ENCODE measurements at regions not wholly inside any gene's neighbourhood (a gene's known extent, or its start where the extent isn't known, plus 50 kb on each side); places are given as distances from the start of the nearest gene placed in this dataset.

DNA sequence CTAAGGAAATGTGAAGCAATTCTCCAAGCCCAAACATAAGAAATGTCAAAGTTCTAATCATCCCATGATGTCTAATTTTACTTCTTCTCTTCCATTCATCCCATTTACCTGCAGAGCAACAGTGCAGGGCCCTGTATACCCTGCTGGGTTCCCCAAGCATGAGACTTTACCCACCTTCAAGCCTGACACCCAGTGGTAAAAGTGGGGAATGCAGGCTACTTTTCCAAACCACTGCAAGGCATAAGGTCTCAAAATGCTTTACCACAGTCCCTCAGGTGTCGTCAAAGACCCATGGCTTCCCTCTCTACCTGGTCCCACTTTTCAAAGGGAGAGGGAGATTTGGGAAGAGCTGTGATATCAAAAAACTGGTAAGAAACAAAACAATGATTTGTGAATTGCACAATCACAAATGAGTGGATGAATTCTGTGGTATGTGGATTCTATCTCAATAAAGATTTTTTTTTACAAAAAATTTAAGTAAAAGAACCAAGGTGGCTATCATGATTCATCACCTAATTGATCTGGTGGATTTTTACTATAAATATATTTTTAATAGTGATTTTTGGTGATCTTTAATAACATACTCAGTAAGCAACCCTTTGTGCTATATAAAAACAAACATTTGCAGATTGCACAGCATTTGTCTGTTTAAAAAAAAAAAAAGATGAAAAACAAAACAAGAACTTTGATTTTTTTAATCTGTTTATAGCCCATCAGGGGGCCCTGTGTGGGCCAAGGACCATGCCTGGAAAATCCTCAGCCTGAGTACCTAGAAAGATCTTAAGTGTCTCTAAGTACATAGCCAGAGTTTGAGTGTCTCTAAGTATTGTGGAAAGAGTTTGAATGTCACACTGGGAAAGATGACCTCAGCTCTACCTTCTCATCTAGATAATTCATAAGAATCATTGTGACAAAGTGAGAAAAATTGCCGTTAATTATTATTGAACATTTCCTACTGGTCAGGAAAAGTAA, 73.1 kb upstream of the GJB5 start:
- DNase-seq (ENCODE audit: extremely low read depth, low read depth), result peak; percentile 7
- peak; percentile 87 for TF ChIP-seq CTCF (IDR thresholded peaks at IDR 0.05; ENCODE audit: low read depth, low read length)

DNA sequence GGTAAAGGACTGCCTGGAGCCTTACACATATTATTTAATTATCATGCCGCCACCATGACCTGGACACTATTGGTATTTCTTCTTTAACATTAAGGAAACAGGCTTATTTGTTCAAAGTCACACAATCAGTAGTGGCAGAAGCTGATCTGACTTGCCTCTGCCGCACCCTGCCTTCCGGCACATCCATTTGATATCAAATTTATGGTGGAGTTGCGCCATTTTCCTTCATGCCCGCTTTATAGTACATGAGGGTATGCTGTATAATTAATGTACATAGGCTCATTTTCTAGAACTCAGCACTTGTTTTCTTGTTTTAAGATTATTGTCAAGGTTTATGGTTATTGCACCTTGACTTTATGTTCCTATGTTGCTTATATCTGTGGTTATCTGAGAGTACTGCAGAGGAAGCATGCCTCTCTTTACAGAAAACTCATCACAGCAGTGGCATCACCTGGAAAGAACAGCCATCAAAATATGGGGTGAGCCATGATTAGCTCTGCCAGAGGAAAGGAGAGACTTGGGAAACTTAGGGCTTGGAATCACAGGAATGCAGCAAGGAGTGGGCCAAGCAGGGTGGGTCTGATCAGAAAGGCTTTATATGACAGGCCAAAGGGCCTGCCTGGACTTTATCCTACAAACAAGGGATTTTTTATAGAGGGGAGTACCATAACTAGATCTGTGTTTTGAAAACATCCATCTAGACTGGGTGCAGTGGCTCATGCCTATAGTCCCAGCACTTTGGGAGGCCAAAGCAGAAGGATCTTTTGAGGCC, 72.2 kb upstream of the GJB5 start:
- no peak for TF ChIP-seq CTCF (IDR thresholded peaks at IDR 0.05; ENCODE audit: low read depth, low read length)
- no peak for DNase-seq (ENCODE audit: extremely low read depth, low read depth)

DNA sequence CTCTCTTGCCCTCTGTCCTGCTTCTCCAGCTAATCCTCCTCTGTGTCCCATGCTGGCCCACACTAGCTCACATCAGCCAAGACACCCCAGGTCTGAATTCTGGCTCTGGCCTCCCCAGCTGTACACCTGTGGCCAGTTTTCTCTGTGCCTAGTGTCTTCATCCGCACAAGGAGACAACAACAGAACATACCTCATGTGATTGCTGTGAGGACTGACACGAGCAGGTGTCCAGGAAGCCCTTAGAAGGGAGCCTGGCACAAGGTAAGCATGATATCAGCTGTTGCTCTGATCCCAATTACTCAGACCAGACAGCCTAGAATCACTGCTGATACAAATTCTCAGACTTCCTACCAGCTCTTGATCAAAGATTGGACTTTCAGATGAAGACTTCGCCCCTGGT, 71.2 kb upstream of the GJB5 start:
- DNase-seq (ENCODE audit: extremely low read depth, low read depth), result no peak
- TF ChIP-seq CTCF (IDR thresholded peaks at IDR 0.05; ENCODE audit: low read depth, low read length), result no peak

GRCh38 chr1:34684266-34684665, 70.6 kb upstream of the GJB5 start:
- DNase-seq (ENCODE audit: extremely low read depth, low read depth), result no peak
- no peak for TF ChIP-seq CTCF (IDR thresholded peaks at IDR 0.05; ENCODE audit: low read depth, low read length)

GRCh38 chr1:34685225-34685624, 69.6 kb upstream of the GJB5 start:
- no peak for TF ChIP-seq CTCF (IDR thresholded peaks at IDR 0.05; ENCODE audit: low read depth, low read length)
- DNase-seq (ENCODE audit: extremely low read depth, low read depth), result no peak

DNA sequence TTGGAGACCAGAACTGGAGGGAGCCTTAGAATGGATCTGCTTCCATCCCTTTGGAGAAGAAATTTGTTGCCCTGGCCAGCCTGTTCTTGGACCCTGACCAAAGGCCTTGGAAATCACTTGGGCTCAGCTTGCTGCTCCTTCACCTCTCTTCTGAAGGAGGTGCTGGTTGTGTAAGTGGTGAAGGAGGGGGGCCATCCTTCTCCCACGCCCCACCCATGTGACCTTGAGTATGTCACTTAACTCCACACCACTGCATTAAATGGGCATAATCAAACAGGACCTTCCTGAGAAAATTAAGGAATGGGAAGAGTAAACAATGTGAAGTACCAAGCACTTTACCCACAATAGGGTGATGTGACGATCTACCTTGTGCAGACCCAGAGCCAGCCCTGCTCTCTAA, 68.3 kb upstream of the GJB5 start:
- DNase-seq (ENCODE audit: extremely low read depth, low read depth), result no peak
- no peak for TF ChIP-seq CTCF (IDR thresholded peaks at IDR 0.05; ENCODE audit: low read depth, low read length)
